Testis (tissue), 2 donors: ENCODE measurements at regions not wholly inside any gene's neighbourhood (a gene's known extent, or its start where the extent isn't known, plus 50 kb on each side); places are given as distances from the start of the nearest gene placed in this dataset.

Experiments
- POLR2A ChIP-seq: fragments of 450-650 bp; IDR thresholded peaks from one replicate; pipeline ENCODE4 v1.6.1; 2017; ENCODE audit warnings: antibody characterized with exemption, mild to moderate bottlenecking, moderate library complexity
- TF ChIP-seq, protein P1 (sequence below), 3 experiments: fragments of 450-650 bp in 2 of 3; fragments of 200-600 bp in 1 of 3; sonication (generic) in 1 of 3; IDR thresholded peaks; one replicate each; pipeline ENCODE4 v1.5.1; 2016 to 2019; ENCODE audit warnings: antibody characterized with exemption in 3 of 3, mild to moderate bottlenecking in 2 of 3, moderate library complexity in 1 of 3

DNA sequence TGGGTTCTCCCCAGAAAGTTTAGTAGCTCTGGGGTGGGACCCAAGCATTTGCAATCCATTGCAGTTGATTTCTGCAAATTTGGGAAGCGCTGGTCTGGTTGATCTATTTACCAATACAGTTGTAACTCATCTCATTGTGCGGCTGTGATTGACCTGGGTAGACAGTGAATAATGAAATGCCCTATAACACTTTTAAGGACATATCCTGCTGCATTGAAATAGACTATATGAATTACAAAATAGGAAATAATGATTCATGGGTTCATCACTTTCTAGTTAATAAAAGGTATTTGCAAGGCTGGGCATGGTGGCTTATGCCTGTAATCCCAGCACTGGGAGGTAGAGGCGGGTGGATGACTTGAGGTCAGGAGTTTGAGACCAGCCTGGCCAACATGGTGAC lies 59.0 kb upstream of the FARP1 start:
- TF ChIP-seq POLR2A = no peak
- TF ChIP-seq, protein P1, sequence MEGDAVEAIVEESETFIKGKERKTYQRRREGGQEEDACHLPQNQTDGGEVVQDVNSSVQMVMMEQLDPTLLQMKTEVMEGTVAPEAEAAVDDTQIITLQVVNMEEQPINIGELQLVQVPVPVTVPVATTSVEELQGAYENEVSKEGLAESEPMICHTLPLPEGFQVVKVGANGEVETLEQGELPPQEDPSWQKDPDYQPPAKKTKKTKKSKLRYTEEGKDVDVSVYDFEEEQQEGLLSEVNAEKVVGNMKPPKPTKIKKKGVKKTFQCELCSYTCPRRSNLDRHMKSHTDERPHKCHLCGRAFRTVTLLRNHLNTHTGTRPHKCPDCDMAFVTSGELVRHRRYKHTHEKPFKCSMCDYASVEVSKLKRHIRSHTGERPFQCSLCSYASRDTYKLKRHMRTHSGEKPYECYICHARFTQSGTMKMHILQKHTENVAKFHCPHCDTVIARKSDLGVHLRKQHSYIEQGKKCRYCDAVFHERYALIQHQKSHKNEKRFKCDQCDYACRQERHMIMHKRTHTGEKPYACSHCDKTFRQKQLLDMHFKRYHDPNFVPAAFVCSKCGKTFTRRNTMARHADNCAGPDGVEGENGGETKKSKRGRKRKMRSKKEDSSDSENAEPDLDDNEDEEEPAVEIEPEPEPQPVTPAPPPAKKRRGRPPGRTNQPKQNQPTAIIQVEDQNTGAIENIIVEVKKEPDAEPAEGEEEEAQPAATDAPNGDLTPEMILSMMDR (IDR thresholded peaks at IDR 0.05) = no peak
